Subcutaneous abdominal adipose tissue (tissue), 5 donors: ENCODE measurements at regions not wholly inside any gene's neighbourhood (a gene's known extent, or its start where the extent isn't known, plus 50 kb on each side); places are given as distances from the start of the nearest gene placed in this dataset.

Experiments
- H3K27ac ChIP-seq: one replicate; pipeline ENCODE4 v1.7.0; 2013; ENCODE audit warnings: low read depth, mild to moderate bottlenecking, inconsistent platforms, low read length, moderate library complexity
- H3K27me3 ChIP-seq, 5 donors: one replicate each; pipeline ENCODE4 v1.7.0; 2013; ENCODE audit warnings: low read length in 5 of 5, inconsistent platforms in 1 of 5; ENCODE audit not compliant: control insufficient read depth in 5 of 5, insufficient read depth in 4 of 5
- H3K36me3 ChIP-seq, 5 donors: one replicate each; pipeline ENCODE4 v1.7.0; 2013; ENCODE audit warnings: low read length in 5 of 5; ENCODE audit not compliant: control insufficient read depth in 5 of 5, insufficient read depth in 5 of 5
- H3K4me1 ChIP-seq, 5 donors: one replicate each; pipeline ENCODE4 v1.7.0; 2013; ENCODE audit warnings: low read length in 5 of 5, mild to moderate bottlenecking in 3 of 5, moderate library complexity in 1 of 5; ENCODE audit not compliant: control insufficient read depth in 5 of 5, insufficient read depth in 5 of 5
- H3K4me3 ChIP-seq, 5 donors: one replicate each; pipeline ENCODE4 v1.7.0; 2013; ENCODE audit warnings: low read length in 5 of 5, low read depth in 1 of 5
- H3K9ac ChIP-seq, 5 donors: one replicate each; pipeline ENCODE4 v1.7.0; 2013; ENCODE audit warnings: low read length in 5 of 5, mild to moderate bottlenecking in 4 of 5, moderate library complexity in 3 of 5
- H3K9me3 ChIP-seq, 5 donors: one replicate each; pipeline ENCODE4 v1.7.0; 2013; ENCODE audit warnings: low read length in 5 of 5; ENCODE audit not compliant: control insufficient read depth in 5 of 5
- donor health status: healthy.
- donor health status: healthy.
- donor health status: healthy.
- donor health status: healthy.
- donor health status: healthy.

DNA sequence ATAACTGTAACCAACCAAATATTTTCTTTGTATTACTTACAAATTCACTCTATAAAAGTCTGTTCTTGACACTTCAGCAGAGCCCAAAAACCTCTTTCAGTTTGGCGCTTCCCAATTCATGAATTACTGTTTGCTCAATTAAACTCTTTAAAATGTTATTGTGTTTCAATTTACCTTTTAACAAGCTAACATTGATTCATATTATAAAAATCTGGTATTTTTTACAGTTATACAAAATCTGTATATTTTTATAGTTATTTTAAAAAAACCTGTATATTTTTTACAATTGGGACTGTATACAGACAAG, 75.3 kb upstream of the E2F3 start:
- H3K4me3 ChIP-seq, result no peak overlapping the region
- H3K27me3 ChIP-seq, result peaks cover 0 to 2% (median 0%) of the 10 kb centered on the region in 5 donors
- no peak overlapping the region for H3K27ac ChIP-seq
- no peaks in the 10 kb centered on the region for H3K4me1 ChIP-seq
- no peaks in the 10 kb centered on the region for H3K36me3 ChIP-seq
- H3K9ac ChIP-seq, result no peak overlapping the region
- no peaks in the 10 kb centered on the region for H3K9me3 ChIP-seq

DNA sequence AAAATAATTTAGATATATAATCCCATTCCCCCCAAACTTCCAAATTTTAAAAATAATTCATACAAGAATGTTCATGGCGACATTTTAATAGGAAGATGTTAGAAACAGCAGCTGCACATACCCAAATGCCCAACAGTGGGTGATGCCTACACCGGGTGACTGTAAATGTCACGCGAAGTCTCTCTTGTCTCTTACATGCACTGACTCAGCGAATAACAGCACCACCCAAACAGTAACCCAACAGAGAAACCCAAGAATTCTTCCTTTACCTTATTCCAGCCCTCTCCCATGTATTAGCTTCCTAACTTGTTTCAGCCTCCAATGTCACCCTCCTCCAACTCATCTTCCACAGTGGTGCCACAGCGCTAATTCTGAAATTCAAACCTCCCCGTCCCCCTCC, 74.5 kb upstream of the E2F3 start:
- Histone ChIP-seq H3K27ac (no peak overlapping the region), H3K9ac (no peak overlapping the region), H3K9me3 (no peaks in the 10 kb centered on the region), H3K4me1 (no peaks in the 10 kb centered on the region), H3K27me3 (peaks cover 0 to 2% (median 0%) of the 10 kb centered on the region in 5 donors), H3K36me3 (no peaks in the 10 kb centered on the region), H3K4me3 (no peak overlapping the region)

DNA sequence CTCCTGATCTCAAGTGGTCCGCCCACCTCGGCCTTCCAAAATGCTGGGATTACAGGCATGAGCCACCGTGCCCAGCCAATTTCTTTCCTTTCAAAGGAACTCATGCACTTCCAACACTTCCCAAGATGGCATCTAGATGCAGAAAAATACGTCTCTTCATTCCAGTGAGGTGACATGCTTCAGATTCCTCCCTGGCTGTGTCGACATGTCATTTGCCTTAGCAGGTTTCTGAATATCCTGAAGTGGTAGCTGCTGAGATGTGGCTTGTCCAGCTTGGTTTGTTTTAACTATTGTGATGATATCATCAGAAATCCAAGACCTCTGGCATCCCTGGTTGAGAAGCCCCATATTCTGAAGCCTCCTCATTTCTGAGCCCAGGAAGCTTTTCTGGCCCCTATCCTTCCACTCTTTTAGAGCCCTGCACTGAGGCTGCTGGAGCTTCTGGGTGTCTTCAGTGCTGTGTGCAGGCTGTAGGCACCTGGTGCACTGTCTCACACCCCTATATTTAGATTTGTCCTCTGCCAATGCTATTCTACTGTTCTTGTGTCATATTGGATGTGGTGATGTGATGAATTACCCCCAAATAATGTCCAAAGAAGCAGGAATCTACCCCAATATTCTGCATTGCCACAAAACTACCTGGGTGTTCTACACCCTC, 73.3 kb upstream of the E2F3 start:
- Histone ChIP-seq H3K27me3 (peaks cover 0 to 2% (median 0%) of the 10 kb centered on the region in 5 donors), H3K9me3 (no peaks in the 10 kb centered on the region), H3K27ac (no peak overlapping the region), H3K36me3 (no peaks in the 10 kb centered on the region), H3K4me3 (no peak overlapping the region), H3K4me1 (no peaks in the 10 kb centered on the region), H3K9ac (no peak overlapping the region)

DNA sequence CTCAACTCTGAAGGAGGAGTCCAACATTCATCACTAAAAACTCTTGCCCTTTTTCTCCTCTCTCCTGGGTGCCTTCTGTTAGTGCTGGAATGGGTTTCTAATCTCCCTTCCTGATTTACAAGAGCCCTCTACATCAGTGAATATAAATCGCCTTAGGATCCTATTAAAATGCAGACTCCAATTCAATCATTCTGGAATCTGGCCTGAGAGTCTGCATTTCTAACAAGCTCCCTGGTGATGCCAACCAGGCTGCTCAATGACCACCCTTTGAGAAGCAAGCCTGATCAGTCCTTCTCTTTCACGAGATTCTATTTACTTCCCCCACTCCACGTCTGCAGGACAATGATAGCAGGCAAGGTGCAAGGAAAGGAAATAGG, 72.8 kb upstream of the E2F3 start:
- no peak overlapping the region for H3K9ac ChIP-seq
- no peaks in the 10 kb centered on the region for H3K4me1 ChIP-seq
- H3K27me3 ChIP-seq, result peaks cover 0 to 2% (median 0%) of the 10 kb centered on the region in 5 donors
- H3K9me3 ChIP-seq, result no peaks in the 10 kb centered on the region
- H3K36me3 ChIP-seq, result no peaks in the 10 kb centered on the region
- no peak overlapping the region for H3K4me3 ChIP-seq
- no peak overlapping the region for H3K27ac ChIP-seq

DNA sequence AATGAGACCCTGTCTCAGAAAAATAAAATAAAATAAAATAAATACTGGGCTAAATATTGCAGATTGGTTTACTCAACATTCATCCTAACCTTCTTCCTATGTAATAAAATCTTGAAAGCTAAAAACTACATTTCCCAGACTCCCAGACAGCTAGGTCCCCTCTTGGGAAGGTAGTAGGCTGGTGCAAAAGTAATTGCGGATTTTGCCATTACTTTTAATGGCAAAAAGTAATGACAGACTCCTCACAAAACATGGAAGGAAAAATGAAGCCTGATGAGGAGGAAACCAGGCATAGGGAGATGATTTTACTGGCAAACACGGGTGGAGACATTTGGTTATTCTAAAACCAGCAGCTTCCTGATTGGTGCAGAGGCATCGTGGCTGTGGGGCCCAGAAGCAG, 70.6 kb upstream of the E2F3 start:
- peaks cover 0 to 2% (median 0%) of the 10 kb centered on the region in 5 donors for H3K27me3 ChIP-seq
- H3K36me3 ChIP-seq, result no peaks in the 10 kb centered on the region
- H3K4me3 ChIP-seq, result no peak overlapping the region
- peaks cover 0 to under 1% (median 0%) of the 10 kb centered on the region in 5 donors for H3K4me1 ChIP-seq
- no peak overlapping the region for H3K9ac ChIP-seq
- H3K9me3 ChIP-seq, result no peaks in the 10 kb centered on the region
- H3K27ac ChIP-seq, result no peak overlapping the region

DNA sequence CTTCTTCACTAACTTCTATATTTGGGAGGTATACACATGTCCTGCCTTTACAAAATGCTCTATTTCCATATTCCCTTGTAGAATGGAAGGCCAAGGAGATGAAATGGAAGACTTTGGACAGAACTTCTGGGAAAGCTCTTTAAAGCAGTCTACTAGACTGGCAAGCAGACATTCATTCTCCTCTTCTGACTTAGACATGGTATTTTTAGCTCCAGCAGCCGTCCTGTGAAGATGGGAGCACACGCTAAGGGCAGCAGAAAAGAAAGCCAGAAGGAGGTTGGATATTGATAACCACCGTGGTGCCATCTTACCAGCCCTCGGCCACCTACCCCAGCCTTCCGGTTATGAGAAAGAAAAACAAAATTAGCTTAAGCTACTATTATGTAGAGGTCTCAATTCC, 70.1 kb upstream of the E2F3 start:
- Histone ChIP-seq H3K36me3 (no peaks in the 10 kb centered on the region), H3K4me1 (peaks cover 0 to 6% (median 0%) of the 10 kb centered on the region in 5 donors), H3K4me3 (no peak overlapping the region), H3K9me3 (no peaks in the 10 kb centered on the region), H3K27ac (no peak overlapping the region), H3K27me3 (peaks cover 0 to 2% (median 0%) of the 10 kb centered on the region in 5 donors), H3K9ac (no peak overlapping the region)

DNA sequence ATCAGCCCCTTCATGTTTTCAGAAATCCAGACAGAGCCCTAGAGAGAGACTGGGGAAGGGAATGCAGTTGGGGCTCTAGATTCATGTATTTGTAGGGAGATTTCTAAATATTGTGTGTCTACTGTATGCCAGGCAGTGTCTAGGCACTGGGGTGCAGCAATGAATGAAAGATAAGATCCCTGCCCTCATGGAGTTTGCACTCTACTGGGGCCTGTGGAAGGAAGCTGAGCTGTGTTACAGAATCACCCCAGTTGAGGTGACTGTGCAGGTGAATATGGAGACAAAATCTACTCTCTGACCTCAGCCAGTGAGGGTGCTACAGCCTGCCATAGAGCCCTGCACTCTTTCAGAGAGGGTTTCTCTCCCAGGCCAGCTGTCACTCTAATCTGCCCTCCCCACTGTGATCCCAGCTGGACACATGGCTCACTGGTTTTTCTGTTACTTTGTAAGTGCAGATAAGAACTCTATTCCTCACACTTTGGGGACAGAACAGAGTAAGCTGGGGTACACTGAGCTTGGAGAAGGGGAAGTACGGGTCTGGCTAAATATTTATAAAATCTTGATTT, 69.2 kb upstream of the E2F3 start:
- H3K9me3 ChIP-seq, result no peaks in the 10 kb centered on the region
- H3K4me1 ChIP-seq, result peaks cover 0 to 6% (median 0%) of the 10 kb centered on the region in 5 donors
- H3K27me3 ChIP-seq, result peaks cover 0 to 2% (median 0%) of the 10 kb centered on the region in 5 donors
- no peak overlapping the region for H3K27ac ChIP-seq
- H3K36me3 ChIP-seq, result no peaks in the 10 kb centered on the region
- no peak overlapping the region for H3K4me3 ChIP-seq
- no peak overlapping the region for H3K9ac ChIP-seq

DNA sequence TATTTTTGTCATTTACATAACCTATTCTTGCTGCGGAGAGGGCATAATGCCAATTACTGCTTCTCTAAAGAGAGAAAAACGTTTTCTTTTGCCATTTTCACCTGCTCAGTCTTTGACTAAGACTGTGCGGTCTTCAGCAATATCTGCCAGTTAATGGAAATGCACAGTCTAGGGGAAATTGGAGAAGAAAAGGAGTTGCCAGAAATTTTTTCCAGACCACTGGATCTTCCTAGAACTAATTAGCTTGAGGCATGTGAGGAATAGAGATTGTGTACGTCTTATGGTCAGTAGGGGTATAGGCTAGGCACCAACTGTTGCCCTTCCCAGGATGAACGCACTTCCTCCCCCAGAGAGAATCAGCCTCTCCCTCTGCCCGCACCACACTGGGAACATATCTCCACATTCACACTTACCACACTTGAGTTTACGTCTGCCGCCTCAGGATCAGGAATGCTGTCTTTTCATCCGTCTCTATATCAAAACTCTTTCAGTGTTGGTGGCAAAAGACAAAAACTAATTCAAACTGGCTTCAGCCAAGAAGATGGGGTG, 67.9 kb upstream of the E2F3 start:
- Histone ChIP-seq H3K9ac (no peak overlapping the region), H3K4me3 (no peak overlapping the region), H3K36me3 (no peaks in the 10 kb centered on the region), H3K9me3 (no peaks in the 10 kb centered on the region), H3K4me1 (peaks cover 0 to 6% (median 0%) of the 10 kb centered on the region in 5 donors), H3K27me3 (peaks cover 0 to 2% (median 0%) of the 10 kb centered on the region in 5 donors), H3K27ac (no peak overlapping the region)

DNA sequence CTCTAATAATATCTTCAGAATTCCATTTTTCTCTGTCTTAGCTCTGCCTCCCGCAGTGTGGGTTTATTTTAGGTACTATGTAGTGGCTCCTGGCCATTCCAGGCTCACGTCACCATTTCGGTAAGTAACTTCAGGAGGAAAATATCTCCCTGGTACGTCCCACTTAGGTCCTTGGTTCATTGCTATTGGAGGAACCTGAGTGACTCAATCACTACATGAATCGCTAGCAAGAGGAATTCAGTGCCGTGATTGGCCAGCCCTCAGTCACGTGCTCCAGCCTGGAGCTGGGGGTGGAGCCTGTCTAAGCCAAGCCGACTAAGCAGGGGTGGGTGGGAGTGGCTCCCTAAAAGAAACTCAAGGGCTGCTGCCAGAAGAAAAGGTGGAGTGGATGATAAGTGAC, 67.3 kb upstream of the E2F3 start:
- no peak overlapping the region for H3K4me3 ChIP-seq
- H3K27me3 ChIP-seq, result peaks cover 0 to 2% (median 0%) of the 10 kb centered on the region in 5 donors

DNA sequence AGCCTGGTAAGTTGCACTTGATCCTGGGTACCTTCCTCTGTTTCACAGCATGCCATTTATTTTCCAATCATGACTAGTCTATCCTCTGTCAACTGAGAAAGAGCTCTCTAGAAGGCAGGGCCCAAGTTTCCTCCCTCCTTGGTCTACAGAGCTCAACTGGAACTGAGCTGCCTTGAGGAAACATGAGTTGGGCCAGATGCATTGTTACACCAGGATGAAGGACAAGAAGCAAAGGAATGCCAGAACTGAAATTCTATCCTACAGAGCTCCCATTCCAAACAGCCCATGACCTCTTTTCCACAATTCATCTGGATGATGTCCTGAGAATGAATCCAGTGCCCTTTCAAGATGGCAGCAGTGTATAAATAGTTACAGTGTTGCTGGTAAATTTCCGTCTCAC, 66.7 kb upstream of the E2F3 start:
- Histone ChIP-seq H3K36me3 (no peaks in the 10 kb centered on the region), H3K9me3 (no peaks in the 10 kb centered on the region), H3K4me3 (no peak overlapping the region), H3K27ac (no peak overlapping the region), H3K4me1 (peaks cover 0 to 6% (median 0%) of the 10 kb centered on the region in 5 donors), H3K9ac (no peak overlapping the region), H3K27me3 (peaks cover 0 to 2% (median 0%) of the 10 kb centered on the region in 5 donors)

More for the DNA sequence above, 67.3 kb upstream of the E2F3 start:
- no peaks in the 10 kb centered on the region for H3K9me3 ChIP-seq
- H3K36me3 ChIP-seq, result no peaks in the 10 kb centered on the region
- peaks cover 0 to 6% (median 0%) of the 10 kb centered on the region in 5 donors for H3K4me1 ChIP-seq
- no peak overlapping the region for H3K9ac ChIP-seq
- no peak overlapping the region for H3K27ac ChIP-seq
